ENCODE measurements at regions not wholly inside any gene's neighbourhood (a gene's known extent, or its start where the extent isn't known, plus 50 kb on each side); places are given as distances from the start of the nearest gene placed in this dataset.

DNA sequence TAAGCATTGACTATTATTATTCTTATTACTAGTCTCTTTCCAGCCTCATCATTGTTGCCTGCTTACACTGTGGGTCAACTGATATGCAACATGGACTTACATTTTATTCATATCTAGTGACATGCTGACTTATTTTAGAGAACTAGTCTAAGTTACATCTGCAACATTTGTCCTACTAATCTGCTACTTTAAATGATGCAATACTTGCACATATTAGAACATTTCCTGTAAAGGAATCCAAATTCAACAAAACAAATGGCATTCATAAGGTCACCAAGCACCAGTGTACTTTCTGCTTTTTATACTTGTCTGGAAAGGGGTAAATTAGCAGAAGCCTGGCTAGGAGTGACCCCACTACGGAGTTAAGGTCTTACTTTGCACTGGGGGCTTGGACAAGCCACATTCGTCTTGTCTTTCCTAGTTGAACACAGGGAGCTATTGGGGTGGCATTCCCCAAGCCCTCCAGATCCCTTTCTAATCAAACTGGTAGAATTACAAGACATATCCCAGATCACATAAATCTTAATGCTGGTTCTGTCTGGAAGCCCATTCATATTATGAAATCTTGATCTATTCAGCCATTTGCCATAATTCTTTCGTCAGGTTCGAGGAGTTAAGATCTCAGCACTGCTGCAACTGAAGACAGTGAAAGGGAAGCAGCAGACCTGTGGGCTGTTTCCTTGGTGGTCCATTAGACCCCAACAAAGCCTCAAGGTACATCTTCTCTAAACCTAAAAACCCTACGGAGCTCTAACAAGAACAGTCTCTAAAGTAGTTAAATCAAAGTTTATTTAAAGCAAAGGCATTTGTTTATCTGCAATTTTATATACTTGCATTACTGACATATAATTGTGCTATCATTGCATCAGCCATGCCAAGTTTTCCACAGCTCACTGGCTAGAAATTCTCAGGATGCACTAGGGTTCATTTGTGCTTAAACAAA lies 49.9 kb upstream of the RTN4 start:
- H3K4me1 ChIP-seq (ENCODE audit: control insufficient read depth, insufficient read depth, low read length): peaks cover 20% of the 10 kb centered on the region
- H3K27me3 ChIP-seq (ENCODE audit: control insufficient read depth, insufficient read depth, low read length): no peaks in the 10 kb centered on the region
- peak overlapping the region; percentile 90 for H3K14ac ChIP-seq (replicated peaks; ENCODE audit: low read depth, low read length)
- H2AK9ac ChIP-seq (replicated peaks; ENCODE audit: low read depth, low read length, poor library complexity): no peak overlapping the region
- H3K56ac ChIP-seq (ENCODE audit: extremely low read depth, insufficient read depth, low read length): peak overlapping the region; percentile 92
- intact Hi-C loops (cut with micrococcal nuclease) (loop anchor here (1.0 to 5.0 kb wide), 3 partner anchors 50 to 132 kb away; partner anchors contain the start of genes CLHC1, RPS27A and RTN4), dilution Hi-C loops (cut with HindIII; ENCODE audit: low sequenced_read_pairs, unreplicated experiment) (no loop called here), in situ Hi-C loops (cut with MboI; ENCODE audit: low sequenced_read_pairs) (no loop called here)
- CTCF ChIA-PET: interaction anchor here (0.6 to 1.3 kb wide), 3 partner anchors 54 to 68 kb away, joined by 3 to 4 read pairs (median 3); no protein-coding TSS in a partner anchor
- H3K9me1 ChIP-seq (ENCODE audit: insufficient read depth, low read length): peaks cover 16% of the 10 kb centered on the region
- H3K4ac ChIP-seq (ENCODE audit: low read depth, low read length): peak overlapping the region; percentile 97
- peak overlapping the region; percentile 88 for H4K8ac ChIP-seq (ENCODE audit: low read depth in 2 of 2, low read length in 2 of 2)
- ATAC-seq (ENCODE audit: low read depth) (peak; percentile 31), DNase-seq (peak; percentile 84)
- H2BK120ac ChIP-seq (ENCODE audit: low read depth, low read length): peak overlapping the region; percentile 98
- peak overlapping the region; percentile 98 for H4K91ac ChIP-seq (ENCODE audit: insufficient read depth, low read depth, low read length)
- no peak overlapping the region for H2AFZ ChIP-seq (replicated peaks; ENCODE audit: low read length, poor library complexity)
- peak overlapping the region; percentile 94 for H2BK20ac ChIP-seq (ENCODE audit: low read depth, low read length)
- TF ChIP-seq CEBPB (IDR thresholded peaks at IDR 0.05; ENCODE audit: low read depth, low read length): peak; percentile 98
- no peak for TF ChIP-seq MXI1 (IDR thresholded peaks at IDR 0.05; ENCODE audit: borderline replicate concordance, low read depth, low read length)
- H3K9me3 ChIP-seq (ENCODE audit: control insufficient read depth, insufficient read depth, low read length): no peaks in the 10 kb centered on the region
- peak overlapping the region; percentile 93 for H3K4me2 ChIP-seq (ENCODE audit: low read depth, low read length)
- H2AK5ac ChIP-seq (ENCODE audit: low read depth, low read length): peak overlapping the region; percentile 89
- no peaks in the 10 kb centered on the region for H4K20me1 ChIP-seq (ENCODE audit: insufficient read depth, low read length)
- TSS peak; percentile 90 for BruUV-seq (replicated peaks)
- peak overlapping the region; percentile 99 for H3K27ac ChIP-seq (ENCODE audit: insufficient read depth, low read length)
- WGBS, 2 experiments (ENCODE audit: extremely low coverage in 2 of 2, insufficient read length in 1 of 2): 70% methylated on average over 3 of the region's 5 CpGs; no CpG with 5 or more reads in 1 of the 2 experiments
- no peak overlapping the region for H3K4me3 ChIP-seq (ENCODE audit: insufficient read depth, low read depth, low read length)
- POLR2A ChIA-PET (ENCODE audit: unreplicated experiment): interaction anchor here (0.7 to 1.8 kb wide), 4 partner anchors 49 to 419 kb away, joined by 5 to 7 read pairs (median 6); partner anchors contain the start of gene RTN4
- H2BK5ac ChIP-seq (ENCODE audit: low read depth, low read length, poor library complexity, severe bottlenecking): peak overlapping the region; percentile 99
- no peaks in the 10 kb centered on the region for H3K36me3 ChIP-seq (ENCODE audit: control insufficient read depth, insufficient read depth, low read length)
- H3K79me1 ChIP-seq (ENCODE audit: low read depth in 1 of 2, low read length in 2 of 2): peaks cover 11 to 35% of the 10 kb centered on the region in 2 experiments; a peak in 3 of 4 replicates
- H3K9ac ChIP-seq (ENCODE audit: low read depth, low read length): peak overlapping the region; percentile 78
- H3K23ac ChIP-seq (ENCODE audit: low read depth, low read length): peak overlapping the region; percentile 95
- peak overlapping the region; percentile 97; the same call in 2 of the 3 replicates for H2BK15ac ChIP-seq (ENCODE audit: low read depth, low read length)
- H4K5ac ChIP-seq (ENCODE audit: low read depth, low read length): peak overlapping the region; percentile 98
- H3K18ac ChIP-seq (ENCODE audit: low read depth, low read length): peak overlapping the region; percentile 99

All from IMR-90 (cell line).